Fibroblast of skin of abdomen (primary cell): ENCODE measurements at regions not wholly inside any gene's neighbourhood (a gene's known extent, or its start where the extent isn't known, plus 50 kb on each side); places are given as distances from the start of the nearest gene placed in this dataset.

ENCODE experiments used
- DNase-seq: peaks from one replicate; pipeline ENCODE4 v3.0.0-alpha.2; 2013

- DNase-seq: no peak
These were observed 183.9 kb downstream of the ARRDC4 start for GRCh38 chr15:98144388-98144787.

GRCh38 chr15:98146031-98146820 lies 185.7 kb downstream of the ARRDC4 start:
- DNase-seq: no peak

- no peak for DNase-seq
These were observed 186.9 kb downstream of the ARRDC4 start for GRCh38 chr15:98147415-98147814.

- DNase-seq: no peak
These were observed 189.6 kb downstream of the ARRDC4 start for GRCh38 chr15:98150084-98150483.

GRCh38 chr15:98150536-98150935 lies 190.0 kb downstream of the ARRDC4 start:
- DNase-seq: no peak

- no peak for DNase-seq
These were observed 190.6 kb downstream of the ARRDC4 start for GRCh38 chr15:98151096-98151495.

- no peak for DNase-seq
These were observed 191.7 kb downstream of the ARRDC4 start for GRCh38 chr15:98152156-98152555.

GRCh38 chr15:98154863-98155262 lies 194.4 kb downstream of the ARRDC4 start:
- DNase-seq: peak; percentile 94

GRCh38 chr15:98155356-98155755 lies 194.9 kb downstream of the ARRDC4 start:
- DNase-seq: peak; percentile 41

- DNase-seq: no peak
These were observed 199.7 kb downstream of the ARRDC4 start for GRCh38 chr15:98160236-98160635.

GRCh38 chr15:98163319-98164045 lies 203.0 kb downstream of the ARRDC4 start:
- DNase-seq: no peak

- DNase-seq: peak; percentile 45
These were observed 204.1 kb downstream of the ARRDC4 start for GRCh38 chr15:98164571-98164970.

GRCh38 chr15:98164986-98165385 lies 204.5 kb downstream of the ARRDC4 start:
- no peak for DNase-seq

GRCh38 chr15:98167722-98168268 lies 207.3 kb downstream of the ARRDC4 start:
- DNase-seq: no peak

GRCh38 chr15:98169551-98169950 lies 209.0 kb downstream of the ARRDC4 start:
- no peak for DNase-seq

GRCh38 chr15:98174286-98174685 lies 213.8 kb downstream of the ARRDC4 start:
- DNase-seq: peak; percentile 17

- DNase-seq: no peak
These were observed 214.3 kb downstream of the ARRDC4 start for GRCh38 chr15:98174841-98175240.

- peak; percentile 78 for DNase-seq
These were observed 217.6 kb downstream of the ARRDC4 start for GRCh38 chr15:98177966-98178592.

GRCh38 chr15:98178861-98179260 lies 218.4 kb downstream of the ARRDC4 start:
- DNase-seq: no peak

GRCh38 chr15:98187549-98187948 lies 227.0 kb downstream of the ARRDC4 start:
- DNase-seq: no peak

- no peak for DNase-seq
These were observed 230.4 kb downstream of the ARRDC4 start for GRCh38 chr15:98190914-98191313.

GRCh38 chr15:98195796-98196195 lies 235.3 kb downstream of the ARRDC4 start:
- DNase-seq: no peak

GRCh38 chr15:98196371-98196770 lies 235.9 kb downstream of the ARRDC4 start:
- DNase-seq: no peak
